IMR-90 (cell line): ENCODE measurements at regions not wholly inside any gene's neighbourhood (a gene's known extent, or its start where the extent isn't known, plus 50 kb on each side); places are given as distances from the start of the nearest gene placed in this dataset.

Source experiments
- ATAC-seq: fragments of 200-7000 bp; cut with Tn5 transposase; 2 replicates; pipeline ENCODE4 v1.9.1; 2020; ENCODE audit warnings: low read depth, mild to moderate bottlenecking, moderate library complexity
- BruUV-seq: library from RNA; stranded (reverse); fragments of 400-500 nt; replicated peaks from 2 replicates; lab custom pipeline; 2021; lab: Mats Ljungman, UMichigan
- CTCF ChIA-PET: fragments of 300-600 bp; formaldehyde crosslinking; extraction: SDS; loops from one replicate; lab custom pipeline; 2021; ENCODE audit warnings: antibody characterized with exemption; lab: Yijun Ruan, JAX
- POLR2A ChIA-PET: fragments of 300-600 bp; sonication (Branson Sonifier 250); formaldehyde crosslinking; loops from one replicate; lab custom pipeline; 2022; ENCODE audit warnings: antibody characterized with exemption; ENCODE audit not compliant: unreplicated experiment; lab: Charles Lee
- DNase-seq: peaks from one replicate; pipeline ENCODE4 v3.0.0; 2013
- H2AFZ ChIP-seq: replicated peaks from 2 replicates; pipeline ENCODE3; 2013; ENCODE audit warnings: low read length, mild to moderate bottlenecking; ENCODE audit not compliant: poor library complexity
- H2AK5ac ChIP-seq: 2 replicates; pipeline ENCODE4 v1.6.1; 2013; ENCODE audit warnings: low read depth, low read length, inconsistent platforms
- H2AK9ac ChIP-seq: replicated peaks from 2 replicates; pipeline ENCODE3; 2013; ENCODE audit warnings: mild to moderate bottlenecking, low read depth, low read length, moderate library complexity; ENCODE audit not compliant: poor library complexity
- H2BK120ac ChIP-seq: 2 replicates; pipeline ENCODE4 v1.6.1; 2013; ENCODE audit warnings: low read depth, low read length, inconsistent platforms
- H2BK15ac ChIP-seq: 3 replicates; pipeline ENCODE4 v1.6.1; 2013; ENCODE audit warnings: low read depth, low read length, inconsistent platforms
- H2BK20ac ChIP-seq: 2 replicates; pipeline ENCODE4 v1.6.1; 2013; ENCODE audit warnings: low read depth, mild to moderate bottlenecking, inconsistent platforms, low read length, moderate library complexity
- H2BK5ac ChIP-seq: 2 replicates; pipeline ENCODE4 v1.6.1; 2013; ENCODE audit warnings: mild to moderate bottlenecking, low read depth, low read length, inconsistent platforms; ENCODE audit not compliant: poor library complexity, severe bottlenecking
- H3K14ac ChIP-seq: replicated peaks from 2 replicates; pipeline ENCODE4 v1.6.1; 2013; ENCODE audit warnings: low read depth, low read length, inconsistent platforms
- H3K18ac ChIP-seq: 2 replicates; pipeline ENCODE4 v1.6.1; 2013; ENCODE audit warnings: low read depth, low read length, control low read depth
- H3K23ac ChIP-seq: 2 replicates; pipeline ENCODE4 v1.6.1; 2013; ENCODE audit warnings: low read depth, low read length, inconsistent platforms
- H3K27ac ChIP-seq: 2 replicates; pipeline ENCODE4 v1.5.1; 2013; ENCODE audit warnings: mild to moderate bottlenecking, control low read depth, low read length; ENCODE audit not compliant: insufficient read depth
- H3K27me3 ChIP-seq: 2 replicates; pipeline ENCODE4 v1.6.1; 2013; ENCODE audit warnings: low read length; ENCODE audit not compliant: control insufficient read depth, insufficient read depth
- H3K36me3 ChIP-seq: 2 replicates; pipeline ENCODE4 v1.6.1; 2013; ENCODE audit warnings: low read length, mixed read lengths; ENCODE audit not compliant: control insufficient read depth, insufficient read depth
- H3K4ac ChIP-seq: 2 replicates; pipeline ENCODE4 v1.6.1; 2013; ENCODE audit warnings: low read depth, low read length, inconsistent platforms
- H3K4me1 ChIP-seq: 2 replicates; pipeline ENCODE4 v1.6.1; 2013; ENCODE audit warnings: low read length, mixed read lengths; ENCODE audit not compliant: control insufficient read depth, insufficient read depth
- H3K4me2 ChIP-seq: 2 replicates; pipeline ENCODE4 v1.6.1; 2013; ENCODE audit warnings: low read depth, mild to moderate bottlenecking, control low read depth, low read length, moderate library complexity
- H3K4me3 ChIP-seq: 2 replicates; pipeline ENCODE4 v1.5.1; 2013; ENCODE audit warnings: low read depth, mild to moderate bottlenecking, control low read depth, low read length, moderate library complexity; ENCODE audit not compliant: insufficient read depth
- H3K56ac ChIP-seq: 2 replicates; pipeline ENCODE4 v1.6.1; 2013; ENCODE audit warnings: low read length, inconsistent platforms; ENCODE audit not compliant: insufficient read depth; ENCODE audit errors: extremely low read depth
- H3K79me1 ChIP-seq, 2 experiments: 2 replicates each; pipeline ENCODE4 v1.6.1; 2013; ENCODE audit warnings: low read length in 2 of 2, inconsistent platforms in 1 of 2, low read depth in 1 of 2
- H3K9ac ChIP-seq: 2 replicates; pipeline ENCODE4 v1.6.1; 2013; ENCODE audit warnings: low read depth, low read length, control low read depth
- H3K9me1 ChIP-seq: 2 replicates; pipeline ENCODE4 v1.6.1; 2013; ENCODE audit warnings: low read length, inconsistent platforms; ENCODE audit not compliant: insufficient read depth
- H3K9me3 ChIP-seq: 2 replicates; pipeline ENCODE4 v1.6.1; 2013; ENCODE audit warnings: low read length; ENCODE audit not compliant: control insufficient read depth, insufficient read depth
- H4K20me1 ChIP-seq: 2 replicates; pipeline ENCODE4 v1.6.1; 2013; ENCODE audit warnings: low read length, inconsistent platforms; ENCODE audit not compliant: insufficient read depth
- H4K5ac ChIP-seq: 2 replicates; pipeline ENCODE4 v1.6.1; 2013; ENCODE audit warnings: mild to moderate bottlenecking, low read depth, low read length, control low read depth
- H4K8ac ChIP-seq, 2 experiments: 2 replicates each; pipeline ENCODE4 v1.6.1; 2013; ENCODE audit warnings: low read depth in 2 of 2, low read length in 2 of 2, control low read depth in 1 of 2, inconsistent platforms in 1 of 2
- H4K91ac ChIP-seq: 2 replicates; pipeline ENCODE4 v1.6.1; 2013; ENCODE audit warnings: low read depth, low read length, inconsistent platforms; ENCODE audit not compliant: insufficient read depth
- CEBPB ChIP-seq: IDR thresholded peaks from 2 replicates; pipeline ENCODE4 v1.6.1; 2012; ENCODE audit warnings: low read depth, low read length, improper control_type of control experiment
- MXI1 ChIP-seq: IDR thresholded peaks from 2 replicates; pipeline ENCODE4 v1.6.1; 2012; ENCODE audit warnings: low read depth, mild to moderate bottlenecking, low read length, moderate library complexity, borderline replicate concordance
- RAD21 ChIP-seq: IDR thresholded peaks from 2 replicates; pipeline ENCODE4 v1.6.1; 2012; ENCODE audit warnings: low read length, improper control_type of control experiment
- USF2 ChIP-seq: fragments of 150-350 bp; IDR thresholded peaks from 2 replicates; pipeline ENCODE4 v1.6.1; 2017; ENCODE audit warnings: mild to moderate bottlenecking, antibody characterized with exemption, low read length, low read depth
- WGBS, 2 experiments: methylation state at CpG; one replicate each; pipeline versions ENCODE4 v1.1.5 to v1.1.7; 2013; ENCODE audit warnings: missing lambda C conversion rate in 2 of 2; ENCODE audit not compliant: insufficient read length in 1 of 2; ENCODE audit errors: extremely low coverage in 2 of 2; 5-methylcytosine and 5-hydroxymethylcytosine counted together
- dilution Hi-C: fragments of 300-500 bp; cut with HindIII; formaldehyde crosslinking; loops from one replicate; pipeline ENCODE4 v1.14.3; 2018; ENCODE audit warnings: low sequenced_read_pairs; ENCODE audit not compliant: unreplicated experiment
- in situ Hi-C: fragments of 300-500 bp; cut with MboI; formaldehyde crosslinking; loops from 3 replicates; pipeline ENCODE4 v1.14.3; 2019; ENCODE audit warnings: low sequenced_read_pairs, inconsistent platforms, mixed read lengths
- intact Hi-C: fragments of 100-400 bp; cut with micrococcal nuclease; formaldehyde crosslinking; loops from 2 replicates; pipeline ENCODE4 v1.10.0; 2022

DNA sequence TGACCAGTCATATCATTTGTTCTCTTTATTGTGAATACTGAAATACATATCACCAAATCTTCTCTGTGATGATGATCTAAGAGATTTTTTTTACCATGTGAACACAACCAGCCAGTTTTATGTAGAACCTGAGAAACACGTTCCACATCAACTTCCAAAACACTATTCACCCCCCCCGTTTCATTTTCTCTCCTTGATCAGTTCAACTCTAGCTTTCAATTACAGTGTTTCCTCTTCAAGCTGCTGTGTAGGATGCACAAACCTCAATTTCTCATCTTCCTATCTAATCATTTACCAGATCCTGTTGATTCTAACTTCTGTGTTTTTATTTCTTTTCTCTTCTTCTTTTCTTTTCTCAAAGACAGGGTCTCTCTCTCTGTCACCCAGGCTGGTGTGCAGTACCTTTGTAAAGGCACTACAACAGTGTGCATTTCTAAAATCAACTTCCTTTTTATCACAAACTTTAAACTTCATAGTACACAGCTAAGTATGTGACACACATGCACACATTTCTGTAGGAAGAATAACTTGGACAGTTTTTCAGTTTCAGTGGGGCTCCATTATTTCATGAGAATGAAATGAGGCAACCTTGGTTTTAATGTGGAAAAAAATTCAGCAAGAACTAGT is 149.9 kb upstream of the FBXO33 start:
- DNase-seq (no peak), ATAC-seq (no peak)
- Histone ChIP-seq H4K91ac (no peak overlapping the region), H2AK5ac (no peak overlapping the region), H3K9me1 (no peaks in the 10 kb centered on the region), H4K20me1 (no peaks in the 10 kb centered on the region), H3K18ac (no peak overlapping the region), H3K14ac (no peak overlapping the region), H3K4me1 (no peaks in the 10 kb centered on the region), H2BK20ac (no peak overlapping the region), H3K9me3 (peaks cover 4% of the 10 kb centered on the region; the same call in 1 of the 2 replicates), H4K5ac (no peak overlapping the region), H3K27ac (no peak overlapping the region), H3K36me3 (no peaks in the 10 kb centered on the region), H3K4me2 (no peak overlapping the region), H3K4me3 (no peak overlapping the region), H4K8ac (no peak overlapping the region), H3K23ac (no peak overlapping the region), H3K4ac (no peak overlapping the region), H2AK9ac (no peak overlapping the region), H3K9ac (no peak overlapping the region), H2BK120ac (no peak overlapping the region), H3K56ac (no peak overlapping the region), H2BK5ac (no peak overlapping the region), H3K27me3 (no peaks in the 10 kb centered on the region), H2BK15ac (no peak overlapping the region), H3K79me1 (no peaks in the 10 kb centered on the region), H2AFZ (no peak overlapping the region)
- WGBS, 2 experiments: no CpG with 5 or more reads among the region's 2 CpGs
- CTCF ChIA-PET: no interaction called here
- in situ Hi-C loops (no loop called here), dilution Hi-C loops (no loop called here), intact Hi-C loops (no loop called here)
- TF ChIP-seq MXI1 (no peak), USF2 (no peak), CEBPB (no peak), RAD21 (no peak)
- POLR2A ChIA-PET: no interaction called here
- no TSS peak for BruUV-seq
